ENCODE measurements at regions not wholly inside any gene's neighbourhood (a gene's known extent, or its start where the extent isn't known, plus 50 kb on each side); places are given as distances from the start of the nearest gene placed in this dataset.

DNA sequence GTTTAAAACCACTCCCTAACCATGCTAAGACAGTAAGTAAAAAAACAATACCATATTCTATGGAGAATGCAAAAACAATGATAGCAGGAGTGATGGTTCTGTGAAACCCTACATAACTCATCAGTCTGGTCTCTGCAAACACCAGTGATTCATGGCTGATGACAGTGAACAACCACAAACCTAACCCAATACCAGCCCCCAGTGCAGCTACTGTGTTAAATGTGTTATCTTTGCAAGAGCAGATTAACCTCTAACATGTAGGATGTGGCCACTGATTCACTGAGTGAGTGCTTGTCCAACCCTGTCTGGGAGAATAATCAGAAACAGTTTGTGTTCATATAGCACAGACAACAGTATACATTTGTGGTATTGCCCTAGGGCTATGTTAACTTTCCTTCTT, 100.2 kb upstream of the COG2 start:
- no peak overlapping the region for H3K4me2 ChIP-seq (ENCODE audit: low read depth, low read length)
- CTCF ChIA-PET (ENCODE audit: low intra/inter-chr PET ratio, low total read pairs): no interaction called here
- H3K27ac ChIP-seq (ENCODE audit: extremely low read length, insufficient read depth, low read length): no peak overlapping the region
- no peak for FAIRE-seq
- H3K79me2 ChIP-seq (ENCODE audit: insufficient read depth, low read length): no peaks in the 10 kb centered on the region
- in situ Hi-C loops (cut with HindIII; ENCODE audit: extremely low pct_ligation_motif_present, low pct_unique_long_range_greater_than_20kb): no loop called here
- H2AFZ ChIP-seq (ENCODE audit: low read length): no peak overlapping the region
- DNase-seq (ENCODE audit: low spot score): no peak
- POLR2A ChIA-PET: no interaction called here
- H3K4me3 ChIP-seq (replicated peaks in 1 of 3; ENCODE audit: insufficient read depth in 1 of 3, low read depth in 2 of 3, low read length in 3 of 3): no peak overlapping the region
- intact Hi-C loops (cut with micrococcal nuclease; ENCODE audit: unreplicated experiment): no loop called here
- H4K20me1 ChIP-seq (ENCODE audit: insufficient read depth, low read length): no peaks in the 10 kb centered on the region
- H3K4me1 ChIP-seq (ENCODE audit: insufficient read depth, low read length): no peaks in the 10 kb centered on the region
- no peaks in the 10 kb centered on the region for H3K36me3 ChIP-seq (replicated peaks in 1 of 2; ENCODE audit: control insufficient read depth in 1 of 2, insufficient read depth in 2 of 2, low read length in 2 of 2)
- no peaks in the 10 kb centered on the region for H3K27me3 ChIP-seq (ENCODE audit: control insufficient read depth in 1 of 2, insufficient read depth in 2 of 2, low read length in 2 of 2)
- no peaks in the 10 kb centered on the region for H3K9me3 ChIP-seq (ENCODE audit: low read length)
- BruUV-seq (replicated peaks): no TSS peak
- no peak for ATAC-seq
- no peak for TF ChIP-seq PRMT3 (CRISPR knock-in tag; IDR thresholded peaks at IDR 0.05; ENCODE audit: borderline replicate concordance, low read depth)
- TF ChIP-seq IKZF4 (CRISPR knock-in tag; IDR thresholded peaks at IDR 0.05; ENCODE audit: borderline replicate concordance, low read depth, not compliant biosample characterization): no peak
- no peak for TF ChIP-seq EEA1 (CRISPR knock-in tag; IDR thresholded peaks at IDR 0.05; ENCODE audit: borderline replicate concordance)
- TF ChIP-seq, protein P1, sequence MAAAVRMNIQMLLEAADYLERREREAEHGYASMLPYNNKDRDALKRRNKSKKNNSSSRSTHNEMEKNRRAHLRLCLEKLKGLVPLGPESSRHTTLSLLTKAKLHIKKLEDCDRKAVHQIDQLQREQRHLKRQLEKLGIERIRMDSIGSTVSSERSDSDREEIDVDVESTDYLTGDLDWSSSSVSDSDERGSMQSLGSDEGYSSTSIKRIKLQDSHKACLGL (CRISPR knock-in tag; IDR thresholded peaks at IDR 0.05): no peak
- TF ChIP-seq NFYC (CRISPR knock-in tag; IDR thresholded peaks at IDR 0.05): no peak
- no peak for TF ChIP-seq TCF7L2 (IDR thresholded peaks at IDR 0.05; ENCODE audit: low read depth, low read length)
- no peak for TF ChIP-seq ARNTL (CRISPR knock-in tag; IDR thresholded peaks at IDR 0.05)
- TF ChIP-seq ZNF749 (CRISPR knock-in tag; IDR thresholded peaks at IDR 0.05; ENCODE audit: borderline replicate concordance): no peak
- TF ChIP-seq ZNF329 (CRISPR knock-in tag; IDR thresholded peaks at IDR 0.05; ENCODE audit: low read depth): no peak
- no peak for TF ChIP-seq NFE2L2 (IDR thresholded peaks at IDR 0.05; ENCODE audit: low read length)
- no peak for TF ChIP-seq SP5 (CRISPR knock-in tag; IDR thresholded peaks at IDR 0.05; ENCODE audit: borderline replicate concordance, low read depth)
- no peak for TF ChIP-seq ZNF780A (CRISPR knock-in tag; IDR thresholded peaks at IDR 0.05)
- TF ChIP-seq ZNF234 (CRISPR knock-in tag; conservative IDR thresholded peaks at IDR 0.05): no peak
- no peak for TF ChIP-seq SIX1 (CRISPR knock-in tag; IDR thresholded peaks at IDR 0.05; ENCODE audit: borderline replicate concordance)
- no peak for TF ChIP-seq YEATS4 (CRISPR knock-in tag; IDR thresholded peaks at IDR 0.05; ENCODE audit: borderline replicate concordance)
- H3K9ac ChIP-seq (ENCODE audit: insufficient read depth, low read depth, low read length): no peak overlapping the region

Data from HepG2 (cell line).